Effector memory CD8-positive, alpha-beta T cell (primary cell): ENCODE measurements at regions not wholly inside any gene's neighbourhood (a gene's known extent, or its start where the extent isn't known, plus 50 kb on each side); places are given as distances from the start of the nearest gene placed in this dataset.
"Not testable (repeated sequence)": the region's sequence is repeated elsewhere in the genome, so short reads cannot be mapped to it uniquely, and the experiment has no call there.

Experiments
- ATAC-seq: fragments of 150-1000 bp; cut with Tn5 transposase; replicated peaks from 2 replicates; pipeline ENCODE4 v1.10.0; 2021; ENCODE audit warnings: mild to moderate bottlenecking, moderate library complexity
- DNase-seq, 3 experiments: peaks; one replicate each; pipeline ENCODE4 v3.0.0; 2021
- H3K27ac Mint-ChIP-seq, 2 donors: one replicate each; pipeline ENCODE4 v1.8.0; 2022; ENCODE audit warnings: mild to moderate bottlenecking in 2 of 2, mixed read lengths in 2 of 2, moderate library complexity in 2 of 2
- H3K27me3 Mint-ChIP-seq, 2 donors: one replicate each; pipeline ENCODE4 v1.8.0; 2022; ENCODE audit warnings: mixed read lengths in 2 of 2
- H3K36me3 Mint-ChIP-seq: one replicate; pipeline ENCODE4 v1.8.0; 2022; ENCODE audit warnings: mild to moderate bottlenecking, moderate library complexity, mixed read lengths; ENCODE audit not compliant: insufficient read depth
- H3K4me1 Mint-ChIP-seq, 2 donors: one replicate each; pipeline ENCODE4 v1.8.0; 2022; ENCODE audit warnings: low read depth in 2 of 2, mixed read lengths in 2 of 2
- H3K4me3 Mint-ChIP-seq, 2 donors: one replicate each; pipeline ENCODE4 v1.8.0; 2022; ENCODE audit warnings: mild to moderate bottlenecking in 2 of 2, mixed read lengths in 2 of 2, moderate library complexity in 2 of 2
- H3K9me3 Mint-ChIP-seq, 2 donors: one replicate each; pipeline ENCODE4 v1.8.0; 2022; ENCODE audit warnings: mixed read lengths in 2 of 2

DNA sequence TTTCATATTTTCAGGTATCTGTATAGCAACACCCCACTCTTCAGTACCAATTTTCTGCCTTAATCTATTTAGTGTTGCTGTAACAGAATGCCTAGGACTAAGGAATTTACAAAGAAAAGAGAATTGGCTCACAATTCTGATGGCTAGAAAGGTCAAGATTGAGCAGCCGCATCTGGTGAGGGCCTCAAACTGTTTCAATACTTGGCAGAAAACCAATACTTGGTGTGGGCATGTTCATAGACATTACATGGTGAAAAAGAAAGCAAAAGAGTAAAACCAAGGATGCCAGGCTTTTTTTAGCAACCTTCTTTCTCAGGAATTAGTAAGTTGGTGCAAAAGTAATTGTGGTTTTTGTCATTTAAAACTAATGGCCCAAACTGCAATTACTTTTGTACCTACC lies 1041.1 kb upstream of the CDH6 start:
- no peak for DNase-seq
- no peaks in the 10 kb centered on the region for H3K4me1 Mint-ChIP-seq
- no peaks in the 10 kb centered on the region for H3K27me3 Mint-ChIP-seq
- no peak for ATAC-seq
- no peak overlapping the region for H3K27ac Mint-ChIP-seq
- H3K36me3 Mint-ChIP-seq: no peaks in the 10 kb centered on the region
- H3K4me3 Mint-ChIP-seq: no peak overlapping the region
- H3K9me3 Mint-ChIP-seq: peaks cover 5 to 34% of the 10 kb centered on the region in 2 donors

DNA sequence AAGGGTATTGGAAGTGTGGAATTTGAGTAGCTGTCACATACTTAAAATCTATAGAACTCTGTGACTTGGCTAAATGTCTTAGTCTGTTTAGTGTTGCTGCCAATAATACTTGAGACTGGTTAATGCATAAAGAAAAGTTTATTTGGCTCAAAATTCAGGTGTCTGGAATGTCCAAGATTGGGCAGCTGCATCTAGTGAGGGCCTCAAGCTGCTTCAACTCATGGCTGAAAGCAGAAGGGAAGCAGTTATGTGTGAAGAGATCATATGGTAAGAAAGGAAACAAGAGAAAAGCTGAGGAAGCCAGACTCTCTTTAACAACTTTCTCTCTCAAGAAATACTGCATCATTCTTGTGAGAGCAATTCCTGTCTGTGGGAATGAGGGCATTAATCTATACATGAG lies 1043.3 kb upstream of the CDH6 start:
- Mint-ChIP-seq H3K9me3 (peaks cover 7 to 41% of the 10 kb centered on the region in 2 donors), H3K36me3 (no peaks in the 10 kb centered on the region), H3K27me3 (no peaks in the 10 kb centered on the region), H3K4me3 (no peak overlapping the region), H3K4me1 (no peaks in the 10 kb centered on the region), H3K27ac (no peak overlapping the region)
- no peak for ATAC-seq
- DNase-seq: no peak

DNA sequence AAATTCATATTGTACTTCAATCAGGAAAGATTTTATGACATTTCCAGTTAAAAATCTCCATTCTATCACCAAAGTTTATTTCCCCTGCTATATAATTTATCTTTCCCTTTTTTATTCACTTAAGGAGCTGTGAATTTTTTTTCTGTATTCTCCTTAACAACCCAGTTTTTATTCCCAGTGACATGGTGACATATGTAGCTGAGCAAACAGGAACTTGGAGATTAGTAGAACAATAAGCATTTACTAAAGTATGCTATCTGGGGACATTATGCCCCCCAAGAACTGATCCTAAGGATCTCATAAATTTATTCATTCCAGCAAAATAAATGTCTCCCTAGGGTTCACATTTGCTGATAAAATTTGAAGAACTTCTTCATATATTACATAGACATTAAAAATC lies 1044.0 kb upstream of the CDH6 start:
- Mint-ChIP-seq H3K27ac (no peak overlapping the region), H3K36me3 (no peaks in the 10 kb centered on the region), H3K27me3 (no peaks in the 10 kb centered on the region), H3K9me3 (peaks cover 7 to 39% of the 10 kb centered on the region in 2 donors), H3K4me1 (no peaks in the 10 kb centered on the region), H3K4me3 (no peak overlapping the region)
- DNase-seq: no peak
- ATAC-seq: no peak

DNA sequence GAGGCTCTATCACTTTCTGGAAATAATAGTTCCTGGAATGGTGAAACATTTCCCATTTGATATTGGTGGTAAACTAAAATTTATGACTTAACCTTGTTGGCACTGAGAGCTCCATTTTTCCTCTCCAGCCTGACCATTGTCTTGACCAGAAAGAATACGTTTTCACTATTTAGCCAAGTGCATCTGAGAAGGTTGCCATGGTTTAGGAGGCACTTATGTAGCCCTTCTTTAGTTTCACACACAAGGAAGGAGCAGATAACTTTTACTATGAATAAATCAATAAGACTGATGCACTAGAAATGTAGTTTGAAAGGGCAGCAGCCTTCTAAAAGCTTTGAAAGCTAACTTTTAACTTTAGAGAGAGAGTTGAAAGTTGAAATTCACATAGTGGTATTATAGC lies 1045.5 kb upstream of the CDH6 start:
- no peak overlapping the region for H3K4me3 Mint-ChIP-seq
- no peaks in the 10 kb centered on the region for H3K4me1 Mint-ChIP-seq
- no peak overlapping the region for H3K27ac Mint-ChIP-seq
- peaks cover 11 to 41% of the 10 kb centered on the region in 2 donors for H3K9me3 Mint-ChIP-seq
- no peaks in the 10 kb centered on the region for H3K27me3 Mint-ChIP-seq
- DNase-seq (no peak), ATAC-seq (no peak)
- no peaks in the 10 kb centered on the region for H3K36me3 Mint-ChIP-seq

DNA sequence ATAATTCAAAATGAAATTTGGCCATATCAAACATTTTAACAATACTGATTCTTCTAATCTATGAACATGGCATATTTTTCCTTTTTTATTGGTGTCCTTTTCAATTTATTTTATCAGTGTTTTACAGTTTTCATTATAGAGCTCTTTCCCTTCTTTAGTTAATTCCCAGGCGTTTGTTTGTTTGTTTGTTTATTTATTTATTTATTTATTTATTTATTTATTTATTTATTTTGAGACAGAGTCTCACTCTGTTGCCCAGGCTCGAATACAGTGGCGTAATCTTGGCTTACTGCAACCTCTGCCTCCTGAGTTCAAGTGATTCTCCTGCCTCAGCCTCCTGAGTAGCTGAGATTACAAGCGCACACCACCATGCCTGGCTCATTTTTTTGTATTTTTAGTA lies 1049.4 kb upstream of the CDH6 start:
- H3K27ac Mint-ChIP-seq, H3K4me1 Mint-ChIP-seq, H3K4me3 Mint-ChIP-seq, DNase-seq, H3K36me3 Mint-ChIP-seq, H3K27me3 Mint-ChIP-seq, ATAC-seq: not testable (repeated sequence)
- H3K9me3 Mint-ChIP-seq: peaks cover 12 to 33% of the 10 kb centered on the region in 2 donors

DNA sequence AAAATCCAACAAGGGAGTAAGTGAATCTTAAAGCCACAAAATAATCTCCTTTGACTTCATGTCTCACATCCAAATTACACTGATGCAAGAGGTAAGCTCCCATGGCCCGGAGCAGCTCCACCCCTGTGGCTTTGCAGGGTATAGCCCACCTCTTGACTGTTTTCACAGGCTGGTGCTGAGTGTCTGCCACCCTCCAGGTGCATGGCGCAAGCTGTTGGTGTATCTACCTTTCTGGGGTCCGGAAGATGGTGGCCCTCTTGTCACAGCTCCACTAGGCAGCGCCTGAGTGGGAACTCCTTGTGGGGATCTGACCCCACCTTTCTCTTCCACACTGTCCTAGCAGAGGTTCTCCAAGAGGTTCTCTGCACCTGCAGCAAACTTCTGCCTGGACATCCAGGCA lies 1051.1 kb upstream of the CDH6 start:
- no peak overlapping the region for H3K4me3 Mint-ChIP-seq
- no peak for ATAC-seq

DNA sequence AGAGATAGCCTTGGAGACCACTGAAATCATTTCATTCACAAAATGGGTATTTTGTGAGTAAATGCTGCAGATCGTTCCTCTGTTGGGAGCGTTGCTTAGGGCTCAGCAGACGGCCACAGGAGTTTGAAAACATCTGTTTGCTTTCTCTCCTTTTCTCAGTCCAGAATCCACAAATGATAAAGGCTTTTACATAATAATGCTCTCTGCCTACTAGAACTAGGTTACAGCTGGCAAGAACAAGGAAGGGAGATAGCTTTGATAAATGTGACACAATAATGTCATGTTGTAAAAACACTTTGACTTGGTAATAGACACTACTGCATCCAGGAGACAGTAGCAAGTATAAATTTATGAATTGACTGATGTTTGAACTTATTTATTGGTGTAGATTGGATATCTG lies 1072.4 kb upstream of the CDH6 start:
- H3K27me3 Mint-ChIP-seq: no peaks in the 10 kb centered on the region
- no peak overlapping the region for H3K27ac Mint-ChIP-seq
- no peak overlapping the region for H3K4me3 Mint-ChIP-seq
- ATAC-seq (no peak), DNase-seq (no peak)
- H3K9me3 Mint-ChIP-seq: peaks cover 12 to 15% of the 10 kb centered on the region in 2 donors
- H3K36me3 Mint-ChIP-seq: no peaks in the 10 kb centered on the region
- H3K4me1 Mint-ChIP-seq: no peaks in the 10 kb centered on the region

More for the DNA sequence above, 1051.1 kb upstream of the CDH6 start:
- no peak for DNase-seq
- Mint-ChIP-seq H3K27me3 (no peaks in the 10 kb centered on the region), H3K4me1 (no peaks in the 10 kb centered on the region), H3K27ac (no peak overlapping the region), H3K36me3 (no peaks in the 10 kb centered on the region), H3K9me3 (peaks cover 14 to 33% of the 10 kb centered on the region in 2 donors)

DNA sequence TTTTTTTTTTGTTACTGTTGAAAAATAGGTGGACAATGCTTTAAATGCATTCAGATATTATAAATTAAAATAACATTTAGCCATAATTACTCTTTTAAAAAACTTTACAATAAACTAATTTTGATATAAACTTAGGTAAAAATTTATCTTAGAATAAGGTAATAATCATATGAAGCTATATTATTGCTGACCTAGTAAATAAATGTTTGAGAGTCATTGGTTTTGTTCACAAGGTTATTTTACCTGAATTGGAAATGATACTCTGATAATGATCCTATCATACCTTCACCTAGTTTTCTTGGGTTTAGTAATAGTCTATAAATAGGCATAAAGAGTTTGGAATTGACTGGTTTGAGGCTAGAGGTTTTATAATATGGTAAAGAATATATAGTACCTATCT lies 1076.4 kb upstream of the CDH6 start:
- no peak overlapping the region for H3K4me3 Mint-ChIP-seq
- no peaks in the 10 kb centered on the region for H3K36me3 Mint-ChIP-seq
- no peak for ATAC-seq
- no peak overlapping the region for H3K27ac Mint-ChIP-seq
- H3K27me3 Mint-ChIP-seq: no peaks in the 10 kb centered on the region
- no peak for DNase-seq
- H3K4me1 Mint-ChIP-seq: no peaks in the 10 kb centered on the region
- peaks cover 4 to 16% of the 10 kb centered on the region in 2 donors for H3K9me3 Mint-ChIP-seq

DNA sequence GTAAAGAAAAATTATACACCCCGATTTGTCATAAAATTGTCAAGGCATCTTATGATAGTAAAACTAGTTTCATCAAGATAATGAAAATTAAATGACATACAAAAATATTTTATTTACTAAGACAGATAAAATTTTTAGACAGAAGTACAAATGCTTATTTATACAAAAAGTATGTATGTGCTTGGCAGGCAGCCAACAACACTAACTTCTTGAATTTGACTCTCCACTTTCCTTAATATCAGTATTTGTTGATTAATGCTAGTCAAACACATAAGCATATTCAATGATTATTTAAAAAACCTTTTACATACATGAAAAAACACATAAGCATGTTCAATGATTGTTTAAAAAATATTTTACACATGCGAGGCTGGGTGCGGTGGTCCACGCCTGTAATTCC lies 1079.9 kb upstream of the CDH6 start:
- Mint-ChIP-seq H3K4me3 (no peak overlapping the region), H3K27me3 (no peaks in the 10 kb centered on the region), H3K4me1 (no peaks in the 10 kb centered on the region), H3K27ac (no peak overlapping the region), H3K9me3 (peaks cover 11 to 16% of the 10 kb centered on the region in 2 donors), H3K36me3 (no peaks in the 10 kb centered on the region)
- ATAC-seq (no peak), DNase-seq (no peak)

DNA sequence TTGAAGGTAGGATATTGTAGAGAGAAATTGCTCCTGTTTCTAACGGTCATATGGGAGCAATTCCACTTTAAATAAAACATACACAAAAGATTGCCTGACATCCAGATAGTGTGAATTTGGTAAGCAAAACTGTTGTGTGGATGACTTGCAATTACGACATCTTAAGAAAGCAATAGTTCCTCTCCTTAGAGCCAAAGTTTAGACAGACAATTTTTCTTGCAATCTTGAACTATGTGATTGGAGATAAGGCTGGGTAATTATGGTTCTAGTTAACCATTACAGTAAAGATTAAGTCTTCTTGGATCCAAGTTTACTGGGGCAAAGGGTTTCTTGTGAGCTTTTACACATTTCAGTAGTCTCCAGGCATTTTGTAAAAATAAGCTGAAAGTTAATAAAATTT lies 1080.6 kb upstream of the CDH6 start:
- no peaks in the 10 kb centered on the region for H3K4me1 Mint-ChIP-seq
- no peak overlapping the region for H3K27ac Mint-ChIP-seq
- peaks cover 11 to 15% of the 10 kb centered on the region in 2 donors for H3K9me3 Mint-ChIP-seq
- no peak overlapping the region for H3K4me3 Mint-ChIP-seq
- H3K36me3 Mint-ChIP-seq: no peaks in the 10 kb centered on the region
- ATAC-seq (no peak), DNase-seq (no peak)
- H3K27me3 Mint-ChIP-seq: no peaks in the 10 kb centered on the region

DNA sequence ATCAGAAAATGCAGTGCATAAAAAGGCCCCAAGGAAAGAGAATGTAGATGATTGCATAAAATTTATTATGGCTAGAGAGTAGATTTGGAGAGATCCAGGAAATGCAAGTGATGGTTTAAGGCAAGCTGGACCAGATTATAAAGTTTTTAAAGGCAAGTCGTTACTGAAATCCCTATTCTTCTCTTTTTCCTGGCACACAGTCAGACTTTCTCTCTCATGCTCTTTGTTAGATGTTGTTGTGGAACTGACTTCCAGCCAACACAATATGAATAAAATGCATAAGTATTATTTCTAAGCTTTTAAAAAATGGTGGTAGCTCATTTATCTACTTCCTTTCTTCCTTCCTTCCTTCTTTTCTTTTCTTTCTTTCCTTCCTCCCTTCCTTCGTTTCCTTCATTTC lies 1085.4 kb upstream of the CDH6 start:
- no peak overlapping the region for H3K27ac Mint-ChIP-seq
- no peaks in the 10 kb centered on the region for H3K27me3 Mint-ChIP-seq
- H3K4me3 Mint-ChIP-seq: no peak overlapping the region
- H3K9me3 Mint-ChIP-seq: peaks cover 13 to 26% of the 10 kb centered on the region in 2 donors
- DNase-seq (no peak), ATAC-seq (no peak)
- no peaks in the 10 kb centered on the region for H3K36me3 Mint-ChIP-seq
- H3K4me1 Mint-ChIP-seq: no peaks in the 10 kb centered on the region

DNA sequence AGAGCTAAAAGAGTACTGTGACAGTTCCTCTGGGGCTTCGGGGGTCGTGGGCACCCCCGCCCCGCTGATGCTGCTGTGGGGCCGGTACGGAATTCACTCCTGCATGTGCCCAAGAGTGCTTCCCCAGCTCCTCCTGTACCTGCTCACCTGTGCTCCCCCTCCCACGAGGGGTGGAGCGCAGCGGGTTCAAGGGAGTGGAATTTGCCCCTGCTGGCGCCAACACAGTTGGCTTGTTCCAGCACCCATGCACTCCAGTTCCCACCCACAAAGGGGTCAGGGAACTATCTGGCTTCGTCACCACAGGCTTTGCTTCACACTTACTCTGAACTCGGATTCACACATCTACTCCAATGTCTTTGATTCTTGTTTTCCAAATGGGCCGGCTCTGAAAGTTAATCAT lies 1086.9 kb upstream of the CDH6 start:
- ATAC-seq: no peak
- no peaks in the 10 kb centered on the region for H3K4me1 Mint-ChIP-seq
- peaks cover 9 to 17% of the 10 kb centered on the region in 2 donors for H3K9me3 Mint-ChIP-seq

DNA sequence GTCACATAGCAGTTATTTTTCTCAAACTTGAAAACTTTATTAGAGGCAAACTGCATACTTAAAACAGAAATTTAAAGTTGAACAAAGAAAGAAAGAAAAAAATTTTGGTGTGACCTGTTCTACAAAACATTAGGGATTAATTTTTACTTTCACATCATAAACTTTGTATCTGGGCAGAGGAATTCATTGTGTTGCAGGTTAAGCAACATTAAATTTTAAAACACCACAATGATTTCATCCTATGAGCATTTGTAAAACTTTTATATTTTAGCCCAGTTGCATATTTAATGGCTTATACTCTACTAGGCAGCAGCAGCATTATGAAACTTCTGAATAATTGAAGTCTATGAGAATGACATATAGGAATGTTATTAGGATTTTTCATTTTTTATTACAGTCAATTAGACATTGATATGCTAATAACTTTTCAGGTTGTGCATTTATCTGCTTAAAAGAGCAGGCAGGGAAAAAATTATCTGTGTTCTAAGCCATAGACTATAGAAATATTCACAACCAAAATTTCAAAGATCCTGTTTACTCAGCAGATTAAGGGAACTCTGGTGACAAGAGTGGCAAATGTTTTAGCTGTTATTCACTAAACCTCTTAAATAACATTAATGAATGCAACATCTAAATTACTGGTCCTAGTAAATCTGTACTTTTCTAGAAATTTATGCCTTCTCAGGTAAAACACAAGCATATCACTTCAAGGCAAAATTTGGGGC lies 1088.5 kb upstream of the CDH6 start:
- no peaks in the 10 kb centered on the region for H3K36me3 Mint-ChIP-seq
- H3K9me3 Mint-ChIP-seq: peaks cover 14 to 23% of the 10 kb centered on the region in 2 donors
- ATAC-seq (no peak), DNase-seq (no peak)
- no peak overlapping the region for H3K4me3 Mint-ChIP-seq
- no peaks in the 10 kb centered on the region for H3K27me3 Mint-ChIP-seq
- no peak overlapping the region for H3K27ac Mint-ChIP-seq
- H3K4me1 Mint-ChIP-seq: no peaks in the 10 kb centered on the region

More for the DNA sequence above, 1086.9 kb upstream of the CDH6 start:
- Mint-ChIP-seq H3K4me3 (no peak overlapping the region), H3K27me3 (no peaks in the 10 kb centered on the region), H3K27ac (no peak overlapping the region), H3K36me3 (no peaks in the 10 kb centered on the region)
- no peak for DNase-seq

DNA sequence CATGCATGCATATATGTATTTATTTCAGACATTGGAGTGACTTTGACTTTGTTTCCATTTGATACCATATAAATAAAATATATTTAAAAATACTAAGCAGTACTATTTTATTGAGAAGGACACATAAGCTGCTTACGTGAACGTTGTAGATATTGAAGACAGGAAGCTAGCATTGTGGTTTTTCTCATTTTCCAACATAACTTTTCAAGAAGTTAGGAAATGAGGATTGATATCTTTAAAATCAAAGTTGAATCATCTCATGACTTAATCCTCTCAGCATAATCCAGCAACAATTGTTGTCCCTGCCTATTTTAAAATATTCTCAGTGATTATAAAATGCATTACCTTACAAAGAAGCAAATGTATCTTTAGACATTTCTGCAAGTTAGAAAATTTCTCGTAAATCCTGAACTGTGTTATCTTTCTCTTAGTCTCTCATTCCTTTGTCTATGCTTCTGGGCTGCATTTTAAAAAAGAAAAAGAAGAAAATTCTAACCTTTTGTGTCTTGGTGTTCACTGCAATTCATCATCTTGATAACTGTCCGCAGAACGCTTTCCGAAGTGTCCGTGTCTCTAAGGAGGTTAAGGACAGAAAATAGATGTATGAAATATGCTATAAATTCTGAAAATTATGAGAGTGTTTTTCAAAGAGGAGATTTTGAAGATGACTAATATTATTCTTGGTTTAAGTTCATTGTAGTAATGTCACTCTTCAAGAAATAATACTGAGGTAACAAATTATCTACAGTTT lies 1089.9 kb upstream of the CDH6 start:
- Mint-ChIP-seq H3K4me1 (no peaks in the 10 kb centered on the region), H3K27ac (no peak overlapping the region), H3K27me3 (no peaks in the 10 kb centered on the region), H3K9me3 (peaks cover 9 to 23% of the 10 kb centered on the region in 2 donors), H3K4me3 (no peak overlapping the region), H3K36me3 (no peaks in the 10 kb centered on the region)
- ATAC-seq (no peak), DNase-seq (no peak)
